Neuronal stem cell (in vitro differentiated cells): ENCODE measurements at regions not wholly inside any gene's neighbourhood (a gene's known extent, or its start where the extent isn't known, plus 50 kb on each side); places are given as distances from the start of the nearest gene placed in this dataset.

ENCODE experiments used
- DNase-seq: peaks from one replicate; pipeline ENCODE4 v3.0.0-alpha.2; 2013; ENCODE audit warnings: low spot score
- H2AFZ ChIP-seq: one replicate; pipeline ENCODE4 v1.6.1; 2013; ENCODE audit warnings: mild to moderate bottlenecking, low read length, inconsistent platforms
- H2AK5ac ChIP-seq: 2 replicates; pipeline ENCODE4 v1.6.1; 2013; ENCODE audit warnings: low read depth, mild to moderate bottlenecking, inconsistent platforms, low read length, moderate library complexity, mixed read lengths
- H2BK120ac ChIP-seq: 2 replicates; pipeline ENCODE4 v1.6.1; 2013; ENCODE audit warnings: low read depth, mild to moderate bottlenecking, inconsistent platforms, low read length, moderate library complexity, mixed read lengths
- H2BK12ac ChIP-seq: one replicate; pipeline ENCODE4 v1.6.1; 2013; ENCODE audit warnings: low read length, inconsistent platforms
- H2BK15ac ChIP-seq: 2 replicates; pipeline ENCODE4 v1.6.1; 2013; ENCODE audit warnings: mild to moderate bottlenecking, low read length, inconsistent platforms, mixed read lengths
- H2BK5ac ChIP-seq: one replicate; pipeline ENCODE4 v1.6.1; 2013; ENCODE audit warnings: inconsistent platforms, mild to moderate bottlenecking, low read length, moderate library complexity
- H3K14ac ChIP-seq: one replicate; pipeline ENCODE4 v1.6.1; 2013; ENCODE audit warnings: low read length, inconsistent platforms
- H3K18ac ChIP-seq: 2 replicates; pipeline ENCODE4 v1.6.1; 2013; ENCODE audit warnings: low read length, inconsistent platforms
- H3K23ac ChIP-seq: 2 replicates; pipeline ENCODE4 v1.6.1; 2013; ENCODE audit warnings: low read depth, mild to moderate bottlenecking, mixed read lengths, low read length, inconsistent platforms; ENCODE audit not compliant: poor library complexity
- H3K27ac ChIP-seq: replicated peaks from 3 replicates; pipeline ENCODE4 v1.5.1; 2013; ENCODE audit warnings: low read length, inconsistent platforms
- H3K27me3 ChIP-seq, 3 experiments: 2 replicates each; pipeline ENCODE4 v1.6.1; 2013; ENCODE audit warnings: low read length in 3 of 3, mild to moderate bottlenecking in 2 of 3, inconsistent platforms in 1 of 3, low read depth in 1 of 3, mixed read lengths in 1 of 3, moderate library complexity in 1 of 3; ENCODE audit not compliant: control insufficient read depth in 3 of 3, insufficient read depth in 3 of 3
- H3K36me3 ChIP-seq, 2 donors: replicated peaks in 1 of 2; 2 replicates each; pipeline ENCODE4 v1.6.1; 2013; ENCODE audit warnings: low read length in 2 of 2; ENCODE audit not compliant: control insufficient read depth in 2 of 2, insufficient read depth in 2 of 2
- H3K4ac ChIP-seq: 2 replicates; pipeline ENCODE4 v1.6.1; 2013; ENCODE audit warnings: inconsistent platforms, mild to moderate bottlenecking, low read length, moderate library complexity
- H3K4me1 ChIP-seq, 2 donors: 1 replicate in 1 of 2; 2 replicates in 1 of 2; pipeline ENCODE4 v1.6.1; 2013; ENCODE audit warnings: low read length in 2 of 2, low read depth in 1 of 2; ENCODE audit not compliant: control insufficient read depth in 2 of 2, insufficient read depth in 1 of 2
- H3K4me2 ChIP-seq: one replicate; pipeline ENCODE4 v1.6.1; 2013; ENCODE audit warnings: mild to moderate bottlenecking, low read length, inconsistent platforms; ENCODE audit not compliant: insufficient read depth, poor library complexity, severe bottlenecking
- H3K4me3 ChIP-seq, 2 donors: 2 replicates each; pipeline ENCODE4 v1.5.1; 2013; ENCODE audit warnings: low read length in 2 of 2, mild to moderate bottlenecking in 2 of 2, inconsistent platforms in 1 of 2, moderate library complexity in 1 of 2
- H3K79me1 ChIP-seq: one replicate; pipeline ENCODE4 v1.6.1; 2013; ENCODE audit warnings: low read depth, mild to moderate bottlenecking, inconsistent platforms, low read length, moderate library complexity
- H3K9ac ChIP-seq: one replicate; pipeline ENCODE4 v1.6.1; 2013; ENCODE audit warnings: mild to moderate bottlenecking, low read depth, low read length, inconsistent platforms; ENCODE audit not compliant: poor library complexity
- H3K9me3 ChIP-seq, 2 donors: replicated peaks in 1 of 2; 2 replicates each; pipeline versions ENCODE3 to v1.6.1; 2013; ENCODE audit warnings: low read length in 2 of 2, mild to moderate bottlenecking in 2 of 2, inconsistent platforms in 1 of 2, low read depth in 1 of 2, mixed read lengths in 1 of 2, moderate library complexity in 1 of 2; ENCODE audit not compliant: control insufficient read depth in 2 of 2, insufficient read depth in 1 of 2
- H4K8ac ChIP-seq: one replicate; pipeline ENCODE4 v1.6.1; 2013; ENCODE audit warnings: low read depth, mild to moderate bottlenecking, inconsistent platforms, low read length, moderate library complexity
- H4K91ac ChIP-seq: one replicate; pipeline ENCODE4 v1.6.1; 2013; ENCODE audit warnings: low read length, low read depth, mild to moderate bottlenecking, inconsistent platforms; ENCODE audit not compliant: poor library complexity
- WGBS, 2 donors: extraction: QIAGEN DNeasy Blood & Tissue Kit; methylation state at CpG; one replicate each; pipeline ENCODE4 v1.1.7; 2013; ENCODE audit warnings: missing lambda C conversion rate in 2 of 2, mixed read lengths in 1 of 2; ENCODE audit not compliant: insufficient read length in 2 of 2, insufficient replicate concordance in 1 of 2; ENCODE audit errors: extremely low coverage in 2 of 2; 5-methylcytosine and 5-hydroxymethylcytosine counted together

GRCh38 chr12:105793421-105793820 is 345.3 kb downstream of the NUAK1 start:
- no CpG with 5 or more reads among the region's 5 CpGs for WGBS, 2 donors
- H2BK5ac ChIP-seq = no peak overlapping the region
- no peaks in the 10 kb centered on the region for H3K79me1 ChIP-seq
- H2BK15ac ChIP-seq = no peak overlapping the region
- no peak overlapping the region for H2BK120ac ChIP-seq
- no peak overlapping the region for H2AFZ ChIP-seq
- H3K4me1 ChIP-seq = peaks cover 3 to 4% of the 10 kb centered on the region in 2 donors
- peaks cover 0 to 8% of the 10 kb centered on the region in 2 donors for H3K9me3 ChIP-seq
- no peak overlapping the region for H3K18ac ChIP-seq
- H3K4me2 ChIP-seq = no peak overlapping the region
- H3K27ac ChIP-seq = no peak overlapping the region
- no peak overlapping the region for H2BK12ac ChIP-seq
- no peak overlapping the region for H3K9ac ChIP-seq
- H4K8ac ChIP-seq = no peak overlapping the region
- H3K14ac ChIP-seq = no peak overlapping the region
- no peak overlapping the region for H3K4ac ChIP-seq
- no peak overlapping the region for H3K4me3 ChIP-seq
- H2AK5ac ChIP-seq = no peak overlapping the region
- H3K36me3 ChIP-seq = no peaks in the 10 kb centered on the region
- no peak overlapping the region for H4K91ac ChIP-seq
- H3K23ac ChIP-seq = no peak overlapping the region
- no peak for DNase-seq
- no peaks in the 10 kb centered on the region for H3K27me3 ChIP-seq

- H3K4me2 ChIP-seq = no peak overlapping the region
- no peak overlapping the region for H3K14ac ChIP-seq
- DNase-seq = no peak
- no peak overlapping the region for H2BK15ac ChIP-seq
- no peak overlapping the region for H3K4ac ChIP-seq
- no peak overlapping the region for H4K91ac ChIP-seq
- no peak overlapping the region for H2AK5ac ChIP-seq
- H3K9ac ChIP-seq = no peak overlapping the region
- WGBS, 2 donors = no CpG with 5 or more reads among the region's 2 CpGs
- no peaks in the 10 kb centered on the region for H3K9me3 ChIP-seq
- H3K27me3 ChIP-seq = no peaks in the 10 kb centered on the region
- H3K23ac ChIP-seq = no peak overlapping the region
- no peak overlapping the region for H2BK12ac ChIP-seq
- no peak overlapping the region for H3K27ac ChIP-seq
- no peak overlapping the region for H4K8ac ChIP-seq
- H3K79me1 ChIP-seq = no peaks in the 10 kb centered on the region
- peaks cover 5% of the 10 kb centered on the region in 2 donors for H3K4me1 ChIP-seq
- H3K4me3 ChIP-seq = no peak overlapping the region
- no peak overlapping the region for H2BK5ac ChIP-seq
- no peak overlapping the region for H2AFZ ChIP-seq
- no peaks in the 10 kb centered on the region for H3K36me3 ChIP-seq
- no peak overlapping the region for H2BK120ac ChIP-seq
- H3K18ac ChIP-seq = no peak overlapping the region
Measured at GRCh38 chr12:105798256-105798845, 340.4 kb downstream of the NUAK1 start.

- Histone ChIP-seq H3K9ac (no peak overlapping the region), H3K27me3 (no peaks in the 10 kb centered on the region), H3K14ac (no peak overlapping the region), H3K4me2 (no peak overlapping the region), H3K4ac (no peak overlapping the region), H3K23ac (no peak overlapping the region), H4K91ac (no peak overlapping the region), H3K4me3 (no peak overlapping the region), H3K4me1 (peaks cover 2 to 3% of the 10 kb centered on the region in 2 donors), H2BK120ac (no peak overlapping the region), H3K79me1 (no peaks in the 10 kb centered on the region), H2BK5ac (no peak overlapping the region), H2AK5ac (no peak overlapping the region), H3K27ac (no peak overlapping the region), H2BK15ac (no peak overlapping the region), H4K8ac (no peak overlapping the region), H2BK12ac (no peak overlapping the region), H3K36me3 (no peaks in the 10 kb centered on the region), H3K18ac (no peak overlapping the region), H3K9me3 (no peaks in the 10 kb centered on the region), H2AFZ (no peak overlapping the region)
- no CpG with 5 or more reads among the region's 2 CpGs for WGBS, 2 donors
- no peak for DNase-seq
Measured at GRCh38 chr12:105799103-105799502, 339.7 kb downstream of the NUAK1 start.

- Histone ChIP-seq H3K27me3 (no peaks in the 10 kb centered on the region), H3K36me3 (no peaks in the 10 kb centered on the region), H3K9me3 (no peaks in the 10 kb centered on the region), H3K27ac (no peak overlapping the region), H3K23ac (no peak overlapping the region), H3K4me2 (no peak overlapping the region), H2BK15ac (no peak overlapping the region), H2BK12ac (no peak overlapping the region), H3K4ac (no peak overlapping the region), H3K4me3 (no peak overlapping the region), H3K14ac (no peak overlapping the region), H3K79me1 (no peaks in the 10 kb centered on the region), H2AFZ (no peak overlapping the region), H4K91ac (no peak overlapping the region), H4K8ac (no peak overlapping the region), H2BK120ac (no peak overlapping the region), H3K9ac (no peak overlapping the region), H2BK5ac (no peak overlapping the region), H2AK5ac (no peak overlapping the region), H3K18ac (no peak overlapping the region), H3K4me1 (peaks cover 3 to 4% of the 10 kb centered on the region in 2 donors)
- no CpG with 5 or more reads among the region's 2 CpGs for WGBS, 2 donors
- no peak for DNase-seq
Measured at GRCh38 chr12:105801351-105801750, 337.4 kb downstream of the NUAK1 start.
